SU-DHL-6 (cell line): ENCODE measurements at regions not wholly inside any gene's neighbourhood (a gene's known extent, or its start where the extent isn't known, plus 50 kb on each side); places are given as distances from the start of the nearest gene placed in this dataset.

Experiments used
- H2AFZ ChIP-seq: fragments of 200-600 bp; sonication (generic); 2 replicates; pipeline ENCODE4 v1.6.1; 2014; ENCODE audit warnings: low read depth, mild to moderate bottlenecking, moderate library complexity, mixed read lengths, antibody characterized with exemption, low read length; ENCODE audit not compliant: severe bottlenecking
- H3F3A ChIP-seq: fragments of 200-600 bp; shearing (Covaris generic); 2 replicates; pipeline ENCODE4 v1.6.0; 2016; ENCODE audit warnings: antibody characterized with exemption, mild to moderate bottlenecking; ENCODE audit not compliant: insufficient read depth
- H3K27ac ChIP-seq: fragments of 200-600 bp; sonication (generic); 2 replicates; pipeline ENCODE4 v1.5.1; 2016; ENCODE audit warnings: low read depth, mild to moderate bottlenecking, low read length, moderate library complexity, mixed read lengths
- H3K27me3 ChIP-seq: fragments of 200-600 bp; sonication (generic), shearing (Covaris generic); 2 replicates; pipeline ENCODE4 v1.6.0; 2014; ENCODE audit warnings: mild to moderate bottlenecking, low read length
- H3K36me3 ChIP-seq: fragments of 200-600 bp; sonication (generic); 2 replicates; pipeline ENCODE4 v1.6.1; 2014; ENCODE audit warnings: mild to moderate bottlenecking, low read length, mixed read lengths
- H3K4me2 ChIP-seq: fragments of 300-600, 200-600 bp; shearing (Covaris generic), sonication (generic); 2 replicates; pipeline ENCODE4 v1.6.0; 2014; ENCODE audit warnings: low read length, low read depth, mild to moderate bottlenecking; ENCODE audit not compliant: poor library complexity, severe bottlenecking
- H3K4me3 ChIP-seq: fragments of 200-600 bp; sonication (generic); 2 replicates; pipeline ENCODE4 v1.5.1; 2014; ENCODE audit warnings: antibody characterized with exemption, low read length, mild to moderate bottlenecking, mixed read lengths; ENCODE audit not compliant: insufficient read depth, poor library complexity, severe bottlenecking
- H3K79me2 ChIP-seq: fragments of 200-600 bp; sonication (generic); 2 replicates; pipeline ENCODE4 v1.6.1; 2014; ENCODE audit warnings: mild to moderate bottlenecking, low read length, moderate library complexity; ENCODE audit not compliant: insufficient read depth
- H3K9ac ChIP-seq: fragments of 200-600 bp; sonication (generic); 2 replicates; pipeline ENCODE4 v1.7.0; 2014; ENCODE audit warnings: mild to moderate bottlenecking, low read length
- H3K9me2 ChIP-seq: fragments of 200-600 bp; sonication (generic); replicated peaks from 2 replicates; pipeline ENCODE4 v1.6.1; 2014; ENCODE audit warnings: low read length; ENCODE audit not compliant: insufficient read depth
- H3K9me3 ChIP-seq: fragments of 200-600 bp; sonication (generic); 2 replicates; pipeline ENCODE4 v1.6.1; 2014; ENCODE audit warnings: low read length, mixed read lengths; ENCODE audit not compliant: insufficient read depth
- H4K20me1 ChIP-seq: fragments of 200-600 bp; sonication (generic); 2 replicates; pipeline ENCODE4 v1.6.1; 2014; ENCODE audit warnings: low read depth, mild to moderate bottlenecking, antibody characterized with exemption, low read length, moderate library complexity, mixed read lengths
- CTCF ChIP-seq: fragments of 200-600 bp; sonication (generic); IDR thresholded peaks from one replicate; pipeline ENCODE4 v1.5.1; 2017; ENCODE audit warnings: antibody characterized with exemption, mild to moderate bottlenecking, low read length, moderate library complexity; ENCODE audit not compliant: insufficient read depth, poor library complexity, severe bottlenecking
- EZH2phosphoT487 ChIP-seq: fragments of 200-600 bp; sonication (generic), shearing (Covaris generic); conservative IDR thresholded peaks from 2 replicates; pipeline ENCODE4 v1.6.1; 2018; ENCODE audit warnings: mild to moderate bottlenecking, antibody characterized with exemption, low read length, moderate library complexity, mixed read lengths

GRCh38 chr7:80070391-80070790, 64.2 kb upstream of the GNAI1 start:
- H3K9ac ChIP-seq: no peak overlapping the region
- H4K20me1 ChIP-seq: no peaks in the 10 kb centered on the region
- H3K9me2 ChIP-seq: no peaks in the 10 kb centered on the region
- no peaks in the 10 kb centered on the region for H3K36me3 ChIP-seq
- H3F3A ChIP-seq: no peaks in the 10 kb centered on the region
- H3K79me2 ChIP-seq: no peaks in the 10 kb centered on the region
- no peak overlapping the region for H2AFZ ChIP-seq
- no peak overlapping the region for H3K27ac ChIP-seq
- TF ChIP-seq CTCF (no peak), EZH2phosphoT487 (no peak)
- no peaks in the 10 kb centered on the region for H3K27me3 ChIP-seq
- no peak overlapping the region for H3K4me3 ChIP-seq
- H3K9me3 ChIP-seq: no peaks in the 10 kb centered on the region
- no peak overlapping the region for H3K4me2 ChIP-seq

- TF ChIP-seq EZH2phosphoT487 (no peak), CTCF (no peak)
- Histone ChIP-seq H3K9me2 (no peaks in the 10 kb centered on the region), H3F3A (no peaks in the 10 kb centered on the region), H3K27ac (no peak overlapping the region), H3K4me2 (no peak overlapping the region), H3K79me2 (no peaks in the 10 kb centered on the region), H4K20me1 (no peaks in the 10 kb centered on the region), H3K36me3 (no peaks in the 10 kb centered on the region), H3K9me3 (no peaks in the 10 kb centered on the region), H2AFZ (no peak overlapping the region), H3K9ac (no peak overlapping the region), H3K4me3 (no peak overlapping the region), H3K27me3 (no peaks in the 10 kb centered on the region)
Measured at GRCh38 chr7:80066639-80067038, 68.0 kb upstream of the GNAI1 start.

GRCh38 chr7:80063834-80064233, 70.8 kb upstream of the GNAI1 start:
- Histone ChIP-seq H3K9ac (no peak overlapping the region), H3F3A (no peaks in the 10 kb centered on the region), H4K20me1 (no peaks in the 10 kb centered on the region), H3K9me3 (no peaks in the 10 kb centered on the region), H3K4me2 (no peak overlapping the region), H3K27ac (no peak overlapping the region), H3K9me2 (no peaks in the 10 kb centered on the region), H3K79me2 (no peaks in the 10 kb centered on the region), H3K27me3 (no peaks in the 10 kb centered on the region), H2AFZ (no peak overlapping the region), H3K4me3 (no peak overlapping the region), H3K36me3 (no peaks in the 10 kb centered on the region)
- no peak for TF ChIP-seq EZH2phosphoT487
- TF ChIP-seq CTCF: no peak
